GM21717 (cell line): ENCODE measurements at regions not wholly inside any gene's neighbourhood (a gene's known extent, or its start where the extent isn't known, plus 50 kb on each side); places are given as distances from the start of the nearest gene placed in this dataset.

Source experiments
- ATAC-seq: cut with Tn5 transposase; IDR thresholded peaks from one replicate; pipeline ENCODE4 v1.9.1; 2021; ENCODE audit warnings: mild to moderate bottlenecking, moderate library complexity; ENCODE audit not compliant: unreplicated experiment

GRCh38 chr10:128936392-128936791, 530.6 kb upstream of the MGMT start:
- no peak for ATAC-seq

GRCh38 chr10:128938558-128938957, 528.5 kb upstream of the MGMT start:
- ATAC-seq: no peak

GRCh38 chr10:128940081-128940480, 527.0 kb upstream of the MGMT start:
- ATAC-seq: no peak

GRCh38 chr10:128943111-128943510, 523.9 kb upstream of the MGMT start:
- ATAC-seq: no peak

GRCh38 chr10:128945398-128945797, 521.6 kb upstream of the MGMT start:
- ATAC-seq: no peak

- no peak for ATAC-seq
These were observed 516.7 kb upstream of the MGMT start for GRCh38 chr10:128950159-128950915.

GRCh38 chr10:128950916-128951275, 516.1 kb upstream of the MGMT start:
- ATAC-seq: no peak

- no peak for ATAC-seq
These were observed 514.2 kb upstream of the MGMT start for GRCh38 chr10:128952856-128953255.

- ATAC-seq: no peak
These were observed 510.9 kb upstream of the MGMT start for GRCh38 chr10:128956149-128956548.

- no peak for ATAC-seq
These were observed 509.8 kb upstream of the MGMT start for GRCh38 chr10:128957221-128957620.

- ATAC-seq: no peak
These were observed 508.0 kb upstream of the MGMT start for GRCh38 chr10:128958834-128959690.

- no peak for ATAC-seq
These were observed 507.3 kb upstream of the MGMT start for GRCh38 chr10:128959746-128960145.

- ATAC-seq: no peak
These were observed 506.5 kb upstream of the MGMT start for GRCh38 chr10:128960517-128960916.

GRCh38 chr10:128962182-128962581, 504.9 kb upstream of the MGMT start:
- ATAC-seq: no peak

- no peak for ATAC-seq
These were observed 503.6 kb upstream of the MGMT start for GRCh38 chr10:128963211-128964099.

- ATAC-seq: no peak
These were observed 503.0 kb upstream of the MGMT start for GRCh38 chr10:128964100-128964403.

GRCh38 chr10:128967980-128968756, 498.9 kb upstream of the MGMT start:
- ATAC-seq: no peak

- no peak for ATAC-seq
These were observed 497.5 kb upstream of the MGMT start for GRCh38 chr10:128969551-128969950.

GRCh38 chr10:128971374-128972035, 495.5 kb upstream of the MGMT start:
- ATAC-seq: no peak

GRCh38 chr10:128972036-128972405, 495.0 kb upstream of the MGMT start:
- ATAC-seq: no peak
